Mammary epithelial cell (primary cell): ENCODE measurements at regions not wholly inside any gene's neighbourhood (a gene's known extent, or its start where the extent isn't known, plus 50 kb on each side); places are given as distances from the start of the nearest gene placed in this dataset.

Experiments used
- EZH2 ChIP-seq: IDR thresholded peaks from 2 replicates; pipeline ENCODE4 v1.6.1; 2012; ENCODE audit warnings: low read length, inconsistent platforms, borderline replicate concordance
- TF ChIP-seq, protein P1 (sequence below), 2 donors: IDR thresholded peaks in 1 of 2; conservative IDR thresholded peaks in 1 of 2; 2 replicates each; pipeline ENCODE4 v1.5.1; 2011 to 2012; ENCODE audit warnings: inconsistent platforms in 2 of 2, low read length in 2 of 2, mild to moderate bottlenecking in 2 of 2, control low read depth in 1 of 2, low read depth in 1 of 2; ENCODE audit not compliant: insufficient read depth in 1 of 2; ENCODE audit errors: extremely low read depth in 1 of 2

DNA sequence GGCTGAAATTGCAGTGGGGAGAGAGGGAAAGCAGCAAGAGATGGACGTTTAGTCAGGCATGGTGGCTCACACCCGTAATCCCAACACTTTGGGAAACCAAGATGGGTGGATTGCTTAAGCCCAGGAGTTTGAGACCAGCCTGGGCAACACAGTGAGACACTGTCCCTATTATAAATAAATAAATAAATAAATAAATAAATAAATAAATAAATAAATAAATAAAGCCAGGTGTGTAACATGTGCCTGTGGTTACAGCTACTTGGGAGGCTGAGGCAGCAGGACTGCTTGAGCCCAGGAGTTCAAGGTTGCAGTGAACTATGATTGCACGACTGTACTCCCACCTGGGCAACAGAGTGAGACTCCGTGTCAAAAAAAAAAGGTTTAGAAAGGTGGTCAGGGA, 54.0 kb upstream of the ARPP19 start:
- TF ChIP-seq, protein P1, sequence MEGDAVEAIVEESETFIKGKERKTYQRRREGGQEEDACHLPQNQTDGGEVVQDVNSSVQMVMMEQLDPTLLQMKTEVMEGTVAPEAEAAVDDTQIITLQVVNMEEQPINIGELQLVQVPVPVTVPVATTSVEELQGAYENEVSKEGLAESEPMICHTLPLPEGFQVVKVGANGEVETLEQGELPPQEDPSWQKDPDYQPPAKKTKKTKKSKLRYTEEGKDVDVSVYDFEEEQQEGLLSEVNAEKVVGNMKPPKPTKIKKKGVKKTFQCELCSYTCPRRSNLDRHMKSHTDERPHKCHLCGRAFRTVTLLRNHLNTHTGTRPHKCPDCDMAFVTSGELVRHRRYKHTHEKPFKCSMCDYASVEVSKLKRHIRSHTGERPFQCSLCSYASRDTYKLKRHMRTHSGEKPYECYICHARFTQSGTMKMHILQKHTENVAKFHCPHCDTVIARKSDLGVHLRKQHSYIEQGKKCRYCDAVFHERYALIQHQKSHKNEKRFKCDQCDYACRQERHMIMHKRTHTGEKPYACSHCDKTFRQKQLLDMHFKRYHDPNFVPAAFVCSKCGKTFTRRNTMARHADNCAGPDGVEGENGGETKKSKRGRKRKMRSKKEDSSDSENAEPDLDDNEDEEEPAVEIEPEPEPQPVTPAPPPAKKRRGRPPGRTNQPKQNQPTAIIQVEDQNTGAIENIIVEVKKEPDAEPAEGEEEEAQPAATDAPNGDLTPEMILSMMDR (conservative IDR thresholded peaks at IDR 0.05 in 1 of 2, IDR thresholded peaks at IDR 0.05 in 1 of 2; ENCODE audit: extremely low read depth in 1 of 2, insufficient read depth in 1 of 2, low read depth in 1 of 2, low read length in 2 of 2) = no peak
- TF ChIP-seq EZH2 = no peak
